CD4-positive, alpha-beta T cell (primary cell): ENCODE measurements at regions not wholly inside any gene's neighbourhood (a gene's known extent, or its start where the extent isn't known, plus 50 kb on each side); places are given as distances from the start of the nearest gene placed in this dataset.

Experiments used
- ATAC-seq: fragments of 200-7000 bp; cut with Tn5 transposase; one replicate; pipeline ENCODE4 v1.10.0; 2022; ENCODE audit warnings: mild to moderate bottlenecking; ENCODE audit not compliant: poor library complexity
- CTCF ChIA-PET: fragments of 350-600 bp; sonication (Branson Sonifier 250); formaldehyde crosslinking; loops from one replicate; lab custom pipeline; 2021; ENCODE audit warnings: antibody characterized with exemption, inconsistent platforms; lab: Charles Lee
- POLR2A ChIA-PET: fragments of 350-600 bp; sonication (Branson Sonifier 250); formaldehyde crosslinking; loops from one replicate; lab custom pipeline; 2021; ENCODE audit warnings: antibody characterized with exemption, inconsistent platforms; lab: Charles Lee
- DNase-seq, 14 experiments: peaks; one replicate each; pipeline ENCODE4 v3.0.0-alpha.2; 2013 to 2020; ENCODE audit warnings: mixed read lengths in 2 of 14
- H3K27ac ChIP-seq, 2 donors: one replicate each; pipeline versions ENCODE4 v1.5.1 to v1.7.0; 2013; ENCODE audit warnings: low read length in 2 of 2, low read depth in 1 of 2, mild to moderate bottlenecking in 1 of 2
- H3K27me3 ChIP-seq, 2 experiments: 1 replicate in 1 of 2; 2 replicates in 1 of 2; pipeline versions ENCODE4 v1.6.1 to v1.7.0; 2013; ENCODE audit warnings: low read length in 2 of 2, control low read depth in 1 of 2, mild to moderate bottlenecking in 1 of 2, moderate library complexity in 1 of 2; ENCODE audit not compliant: insufficient read depth in 2 of 2, control insufficient read depth in 1 of 2
- H3K36me3 ChIP-seq: one replicate; pipeline ENCODE4 v1.6.1; 2013; ENCODE audit warnings: low read length, control low read depth; ENCODE audit not compliant: insufficient read depth
- H3K4me1 ChIP-seq: one replicate; pipeline ENCODE4 v1.6.1; 2013; ENCODE audit warnings: low read length, control low read depth; ENCODE audit not compliant: insufficient read depth
- H3K4me3 ChIP-seq: one replicate; pipeline ENCODE4 v1.5.1; 2013; ENCODE audit warnings: mild to moderate bottlenecking, low read length, moderate library complexity
- H3K9me3 ChIP-seq, 2 experiments: 1 replicate in 1 of 2; 2 replicates in 1 of 2; pipeline versions ENCODE4 v1.6.1 to v1.7.0; 2013; ENCODE audit warnings: low read length in 2 of 2, mild to moderate bottlenecking in 2 of 2, control low read depth in 1 of 2, moderate library complexity in 1 of 2; ENCODE audit not compliant: control insufficient read depth in 1 of 2, insufficient read depth in 1 of 2
- H3K27ac Mint-ChIP-seq: one replicate; pipeline ENCODE4 v1.8.0; 2020; ENCODE audit warnings: mixed read lengths
- H3K27me3 Mint-ChIP-seq: one replicate; pipeline ENCODE4 v1.8.0; 2021; ENCODE audit warnings: mixed read lengths
- H3K36me3 Mint-ChIP-seq: one replicate; pipeline ENCODE4 v1.8.0; 2021; ENCODE audit warnings: low read depth, mixed read lengths
- H3K4me1 Mint-ChIP-seq: one replicate; pipeline ENCODE4 v1.8.0; 2021; ENCODE audit warnings: low read depth, mixed read lengths
- H3K4me3 Mint-ChIP-seq: one replicate; pipeline ENCODE4 v1.8.0; 2020; ENCODE audit warnings: mild to moderate bottlenecking, mixed read lengths
- H3K9me3 Mint-ChIP-seq: one replicate; pipeline ENCODE4 v1.8.0; 2020; ENCODE audit warnings: mixed read lengths
- CTCF ChIP-seq: fragments of 200-600 bp; IDR thresholded peaks from one replicate; pipeline ENCODE4 v1.8.0; 2022; ENCODE audit warnings: antibody characterized with exemption, mild to moderate bottlenecking
- intact Hi-C, 2 experiments: fragments of 100-400 bp; cut with DNase I in 1 of 2; cut with micrococcal nuclease in 1 of 2; formaldehyde crosslinking; loops; one replicate each; pipeline versions ENCODE4 v1.15.1 to v1.9.0; 2023 to 2025; cut with DNase I, micrococcal nuclease

DNA sequence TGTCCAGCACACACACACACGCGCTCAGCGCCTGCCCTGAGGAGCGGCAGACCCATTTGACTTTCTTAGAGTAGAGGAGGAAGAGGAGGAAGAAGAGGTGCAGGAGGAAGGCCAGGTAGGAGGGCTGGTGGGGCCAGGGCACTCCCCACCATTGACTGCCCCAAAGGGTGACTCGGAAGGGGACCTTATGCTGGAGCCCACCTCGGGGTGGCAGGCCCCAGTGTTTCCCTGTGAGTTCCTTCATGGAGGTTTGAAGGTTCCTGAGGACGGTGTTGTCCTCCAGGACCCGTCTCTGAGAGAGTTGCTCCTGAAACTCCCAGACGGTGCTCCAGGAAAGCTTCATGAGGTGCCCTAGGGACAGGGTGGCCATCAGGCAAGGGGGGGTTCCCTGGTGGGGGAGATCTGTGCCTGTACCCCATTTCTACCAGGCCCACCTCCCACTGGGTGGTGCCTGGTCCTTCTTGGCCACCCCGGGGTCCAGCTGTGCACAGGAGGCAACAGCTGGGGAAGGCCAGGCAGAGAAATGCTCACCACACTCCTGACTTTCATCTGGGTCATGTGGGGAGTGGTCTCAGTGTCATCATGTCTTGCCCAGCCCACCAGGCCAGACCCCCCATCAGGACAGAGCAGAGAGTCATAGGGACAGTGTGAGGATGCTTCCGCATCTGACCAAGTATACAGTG is 89.5 kb downstream of the TNFRSF13B start:
- TF ChIP-seq CTCF, result no peak
- Histone ChIP-seq H3K9me3 (peaks cover 5 to 12% of the 10 kb centered on the region in 2 experiments), H3K4me3 (no peak overlapping the region), H3K4me1 (no peaks in the 10 kb centered on the region), H3K27me3 (no peaks in the 10 kb centered on the region), H3K27ac (no peak overlapping the region), H3K36me3 (no peaks in the 10 kb centered on the region)
- ATAC-seq, result no peak
- CTCF ChIA-PET, result no interaction called here
- no peak for DNase-seq
- POLR2A ChIA-PET, result no interaction called here
- intact Hi-C loops, result no loop called here
- no peaks in the 10 kb centered on the region for H3K4me1 Mint-ChIP-seq
- no peak overlapping the region for H3K4me3 Mint-ChIP-seq
- H3K9me3 Mint-ChIP-seq, result no peaks in the 10 kb centered on the region
- H3K27ac Mint-ChIP-seq, result no peak overlapping the region
- no peaks in the 10 kb centered on the region for H3K27me3 Mint-ChIP-seq
- H3K36me3 Mint-ChIP-seq, result no peaks in the 10 kb centered on the region

DNA sequence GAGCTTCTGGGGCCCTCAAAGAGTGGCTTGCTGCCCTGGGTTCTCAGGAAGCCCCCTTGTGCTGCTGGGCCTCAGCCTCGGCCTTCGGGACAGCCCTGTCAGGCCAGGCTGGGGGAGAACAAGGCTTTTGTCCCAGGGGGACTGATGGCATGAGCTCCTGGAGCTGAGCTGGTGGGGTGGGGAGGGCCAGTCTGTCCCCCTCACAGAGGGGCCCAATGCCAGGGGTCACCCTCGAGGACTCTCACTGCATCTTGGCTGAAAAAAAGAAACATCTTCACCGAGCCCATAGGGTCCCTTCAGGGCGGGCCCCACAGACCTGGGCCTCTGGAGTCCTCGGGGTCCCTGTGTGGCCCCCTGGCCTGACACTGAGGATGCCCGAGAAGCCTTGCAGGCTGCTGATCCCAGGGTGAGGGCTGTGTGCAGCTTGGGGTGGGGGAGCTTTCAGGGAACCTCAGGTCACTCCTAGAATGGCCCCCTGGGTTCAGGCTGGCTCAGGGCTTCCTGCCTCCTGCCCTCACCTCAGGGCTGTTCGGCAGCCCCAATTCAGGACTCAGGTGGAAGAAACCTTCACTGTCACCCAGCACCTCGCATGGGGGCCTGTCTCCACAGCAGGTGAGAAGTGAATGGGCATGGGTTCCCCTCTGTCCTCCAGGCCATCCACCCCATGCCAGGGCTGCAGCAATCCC is 90.5 kb downstream of the TNFRSF13B start:
- Histone ChIP-seq H3K4me3 (no peak overlapping the region), H3K4me1 (no peaks in the 10 kb centered on the region), H3K36me3 (no peaks in the 10 kb centered on the region), H3K27ac (no peak overlapping the region), H3K27me3 (no peaks in the 10 kb centered on the region), H3K9me3 (peaks cover 6 to 14% of the 10 kb centered on the region in 2 experiments)
- no peaks in the 10 kb centered on the region for H3K4me1 Mint-ChIP-seq
- intact Hi-C loops, result no loop called here
- no peak for TF ChIP-seq CTCF
- no peaks in the 10 kb centered on the region for H3K27me3 Mint-ChIP-seq
- ATAC-seq, result no peak
- CTCF ChIA-PET, result no interaction called here
- H3K27ac Mint-ChIP-seq, result no peak overlapping the region
- H3K9me3 Mint-ChIP-seq, result no peaks in the 10 kb centered on the region
- POLR2A ChIA-PET, result no interaction called here
- H3K4me3 Mint-ChIP-seq, result no peak overlapping the region
- no peaks in the 10 kb centered on the region for H3K36me3 Mint-ChIP-seq
- no peak for DNase-seq

DNA sequence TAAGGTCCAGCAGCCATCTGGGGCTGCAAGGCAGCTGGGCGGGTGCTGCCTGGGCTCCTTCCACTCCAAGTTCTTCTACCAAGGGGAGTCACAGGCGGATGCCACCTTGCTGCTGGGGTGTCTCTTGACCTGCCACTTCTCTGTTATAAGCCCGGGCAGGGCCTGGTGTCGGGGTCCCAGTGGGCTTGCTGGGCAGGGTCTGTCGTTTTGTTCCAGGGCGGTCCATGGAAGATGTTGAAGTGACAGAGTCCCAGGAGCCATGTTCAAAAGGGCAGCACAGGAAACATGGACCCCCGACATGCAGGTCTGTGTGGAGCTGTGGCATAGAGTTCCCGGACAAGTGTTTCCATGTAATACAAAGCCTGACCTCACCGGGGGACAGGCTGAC is 91.1 kb downstream of the TNFRSF13B start:
- H3K9me3 Mint-ChIP-seq, result no peaks in the 10 kb centered on the region
- POLR2A ChIA-PET, result no interaction called here
- ATAC-seq, result no peak

More for the DNA sequence above, 91.1 kb downstream of the TNFRSF13B start:
- no peak overlapping the region for H3K27ac ChIP-seq
- Mint-ChIP-seq H3K4me3 (no peak overlapping the region), H3K4me1 (no peaks in the 10 kb centered on the region), H3K27ac (no peak overlapping the region), H3K27me3 (no peaks in the 10 kb centered on the region), H3K36me3 (no peaks in the 10 kb centered on the region)
- no peak for TF ChIP-seq CTCF
- DNase-seq, result no peak
- no peak overlapping the region for H3K4me3 ChIP-seq
- CTCF ChIA-PET, result no interaction called here
- peaks cover 6 to 14% of the 10 kb centered on the region in 2 experiments for H3K9me3 ChIP-seq
- intact Hi-C loops, result no loop called here
- no peaks in the 10 kb centered on the region for H3K4me1 ChIP-seq
- no peaks in the 10 kb centered on the region for H3K27me3 ChIP-seq
- no peaks in the 10 kb centered on the region for H3K36me3 ChIP-seq
